Panc1 (cell line): ENCODE measurements at regions not wholly inside any gene's neighbourhood (a gene's known extent, or its start where the extent isn't known, plus 50 kb on each side); places are given as distances from the start of the nearest gene placed in this dataset.
A peak's percentile ranks its signal among the peaks of the same experiment; 100 is the strongest.

ENCODE experiments used
- ATAC-seq: fragments of 200-7000 bp; cut with Tn5 transposase; 2 replicates; pipeline ENCODE4 v1.9.1; 2020; ENCODE audit warnings: mild to moderate bottlenecking, moderate library complexity
- BruUV-seq: library from RNA; stranded (reverse); fragments of 400-500 nt; replicated peaks from 2 replicates; lab custom pipeline; 2021; lab: Mats Ljungman, UMichigan
- CTCF ChIA-PET: fragments of 300-600 bp; sonication (Branson Sonifier 250); formaldehyde crosslinking; loops from one replicate; lab custom pipeline; 2022; ENCODE audit warnings: antibody characterized with exemption; lab: Charles Lee
- POLR2A ChIA-PET: fragments of 300-600 bp; sonication (Branson Sonifier 250); formaldehyde crosslinking; loops from one replicate; lab custom pipeline; 2022; ENCODE audit warnings: antibody characterized with exemption; lab: Charles Lee
- DNase-seq: peaks from one replicate; pipeline ENCODE4 v3.0.0-alpha.2; 2010; ENCODE audit warnings: low read depth, low spot score
- H3K27ac ChIP-seq: 2 replicates; pipeline ENCODE4 v1.5.1; 2011; ENCODE audit warnings: mild to moderate bottlenecking, low read length, inconsistent platforms
- H3K27me3 ChIP-seq: fragments of 200-500 bp; sonication (Bioruptor generic); 2 replicates; pipeline ENCODE4 v1.6.0; 2014; ENCODE audit warnings: low read length, inconsistent platforms; ENCODE audit not compliant: control insufficient read depth, insufficient read depth
- H3K36me3 ChIP-seq: fragments of 200-500 bp; sonication (Bioruptor generic); 2 replicates; pipeline ENCODE4 v1.5.1; 2014; ENCODE audit warnings: inconsistent platforms, mild to moderate bottlenecking, low read length, moderate library complexity; ENCODE audit not compliant: control insufficient read depth, insufficient read depth
- H3K4me1 ChIP-seq: 2 replicates; pipeline ENCODE4 v1.5.1; 2011; ENCODE audit warnings: inconsistent platforms, mild to moderate bottlenecking, low read length, moderate library complexity; ENCODE audit not compliant: control insufficient read depth, insufficient read depth
- H3K4me3 ChIP-seq, 2 experiments: 2 replicates each; pipeline ENCODE4 v1.5.1; 2011 to 2012; ENCODE audit warnings: low read depth in 2 of 2, low read length in 2 of 2, mild to moderate bottlenecking in 2 of 2, inconsistent platforms in 1 of 2, moderate library complexity in 1 of 2
- H3K9me3 ChIP-seq: fragments of 200-500 bp; sonication (Bioruptor generic); 2 replicates; pipeline ENCODE4 v1.5.1; 2014; ENCODE audit warnings: low read depth, mild to moderate bottlenecking, inconsistent platforms, low read length, moderate library complexity; ENCODE audit not compliant: control insufficient read depth, insufficient read depth
- CTCF ChIP-seq: fragments of 450-650 bp; IDR thresholded peaks from 2 replicates; pipeline ENCODE4 v1.5.1; 2017; ENCODE audit warnings: mild to moderate bottlenecking
- POLR2AphosphoS5 ChIP-seq: IDR thresholded peaks from 2 replicates; pipeline ENCODE4 v1.6.1; 2012; ENCODE audit warnings: mild to moderate bottlenecking, low read depth, low read length, moderate library complexity
- REST ChIP-seq, 2 experiments: IDR thresholded peaks; 2 replicates each; pipeline ENCODE4 v1.6.1; 2011 to 2012; ENCODE audit warnings: low read depth in 2 of 2, control low read depth in 1 of 2, low read length in 1 of 2, mild to moderate bottlenecking in 1 of 2, moderate library complexity in 1 of 2; ENCODE audit not compliant: insufficient read depth in 1 of 2
- SIN3A ChIP-seq: IDR thresholded peaks from 2 replicates; pipeline ENCODE4 v1.6.1; 2012; ENCODE audit warnings: low read depth, mild to moderate bottlenecking, low read length, moderate library complexity, borderline replicate concordance; ENCODE audit not compliant: insufficient read depth
- TCF7L2 ChIP-seq: IDR thresholded peaks from 2 replicates; pipeline ENCODE4 v1.6.1; 2011; ENCODE audit warnings: mild to moderate bottlenecking, low read depth, low read length, inconsistent platforms
- in situ Hi-C: cut with HindIII; loops from 2 replicates; pipeline ENCODE4 v1.10.0; 2016; ENCODE audit warnings: low sequenced_read_pairs, low pct_unique_long_range_greater_than_20kb
- intact Hi-C: fragments of 100-400 bp; cut with micrococcal nuclease; formaldehyde crosslinking; loops from one replicate; pipeline ENCODE4 v1.10.0; 2022; ENCODE audit not compliant: unreplicated experiment

GRCh38 chr12:42758806-42759205, 169.3 kb upstream of the PRICKLE1 start:
- H3K27ac ChIP-seq: peak overlapping the region; percentile 17; the same call in 1 of the 2 replicates
- ChIA-PET CTCF (no interaction called here), POLR2A (no interaction called here)
- in situ Hi-C loops (no loop called here), intact Hi-C loops (no loop called here)
- no TSS peak for BruUV-seq
- no peaks in the 10 kb centered on the region for H3K27me3 ChIP-seq
- no peaks in the 10 kb centered on the region for H3K36me3 ChIP-seq
- ATAC-seq: no peak
- TF ChIP-seq REST (IDR thresholded peaks at IDR 0.05; ENCODE audit: insufficient read depth in 1 of 2, low read depth in 2 of 2, low read length in 1 of 2) (no peak), CTCF (no peak), POLR2AphosphoS5 (no peak), TCF7L2 (no peak), SIN3A (no peak)
- no peak overlapping the region for H3K4me3 ChIP-seq
- H3K4me1 ChIP-seq: peaks cover 8% of the 10 kb centered on the region; the same call in 1 of the 2 replicates
- DNase-seq: no peak
- no peaks in the 10 kb centered on the region for H3K9me3 ChIP-seq

GRCh38 chr12:42757624-42758119, 168.1 kb upstream of the PRICKLE1 start:
- POLR2A ChIA-PET: no interaction called here
- no peaks in the 10 kb centered on the region for H3K9me3 ChIP-seq
- peak overlapping the region; percentile 32 for H3K27ac ChIP-seq
- no peaks in the 10 kb centered on the region for H3K36me3 ChIP-seq
- H3K4me1 ChIP-seq: peaks cover 8% of the 10 kb centered on the region; the same call in 1 of the 2 replicates
- TF ChIP-seq CTCF (no peak), TCF7L2 (no peak)
- no TSS peak for BruUV-seq
- DNase-seq (no peak), ATAC-seq (peak; percentile 36; the same call in 1 of the 2 replicates)
- in situ Hi-C loops: no loop called here
- H3K27me3 ChIP-seq: no peaks in the 10 kb centered on the region
- CTCF ChIA-PET: no interaction called here
- intact Hi-C loops: no loop called here
- H3K4me3 ChIP-seq: no peak overlapping the region
